Natural killer cell (primary cell): ENCODE measurements at regions not wholly inside any gene's neighbourhood (a gene's known extent, or its start where the extent isn't known, plus 50 kb on each side); places are given as distances from the start of the nearest gene placed in this dataset.

Experiments
- ATAC-seq, 3 donors: fragments of 150-1000 bp in 2 of 3; fragments of 200-7000 bp in 1 of 3; cut with Tn5 transposase; 1 replicate in 1 of 3; 2 replicates in 2 of 3; pipeline ENCODE4 v1.10.0; 2021; ENCODE audit warnings: mild to moderate bottlenecking in 2 of 3, moderate library complexity in 2 of 3
- DNase-seq, 2 donors: peaks; one replicate each; pipeline versions ENCODE4 v3.0.0 to v3.0.0-alpha.2; 2013 to 2021; ENCODE audit warnings: mixed read lengths in 1 of 2
- H3K27ac ChIP-seq: one replicate; pipeline ENCODE4 v1.5.1; 2013; ENCODE audit warnings: mild to moderate bottlenecking, low read length
- H3K27me3 ChIP-seq: one replicate; pipeline ENCODE4 v1.6.1; 2013; ENCODE audit warnings: low read length; ENCODE audit not compliant: control insufficient read depth, insufficient read depth
- H3K36me3 ChIP-seq: one replicate; pipeline ENCODE4 v1.6.1; 2013; ENCODE audit warnings: low read length; ENCODE audit not compliant: control insufficient read depth, insufficient read depth
- H3K4me1 ChIP-seq: one replicate; pipeline ENCODE4 v1.6.1; 2013; ENCODE audit warnings: low read length; ENCODE audit not compliant: control insufficient read depth, insufficient read depth
- H3K4me3 ChIP-seq: one replicate; pipeline ENCODE4 v1.5.1; 2013; ENCODE audit warnings: low read length
- H3K9me3 ChIP-seq: one replicate; pipeline ENCODE4 v1.6.1; 2013; ENCODE audit warnings: low read length; ENCODE audit not compliant: control insufficient read depth, insufficient read depth
- H3K27ac Mint-ChIP-seq, 2 donors: one replicate each; pipeline ENCODE4 v1.8.0; 2022; ENCODE audit warnings: mild to moderate bottlenecking in 2 of 2, mixed read lengths in 2 of 2, moderate library complexity in 1 of 2
- H3K27me3 Mint-ChIP-seq, 2 donors: one replicate each; pipeline ENCODE4 v1.8.0; 2022; ENCODE audit warnings: low read depth in 2 of 2, mixed read lengths in 2 of 2
- H3K36me3 Mint-ChIP-seq: one replicate; pipeline ENCODE4 v1.8.0; 2022; ENCODE audit warnings: mixed read lengths
- H3K4me1 Mint-ChIP-seq, 2 donors: one replicate each; pipeline ENCODE4 v1.8.0; 2022; ENCODE audit warnings: mixed read lengths in 2 of 2
- H3K4me3 Mint-ChIP-seq: one replicate; pipeline ENCODE4 v1.8.0; 2022; ENCODE audit warnings: mild to moderate bottlenecking, moderate library complexity, mixed read lengths
- H3K9me3 Mint-ChIP-seq, 2 donors: one replicate each; pipeline ENCODE4 v1.8.0; 2022; ENCODE audit warnings: mixed read lengths in 2 of 2
- WGBS: methylation state at CpG from one replicate; pipeline ENCODE4 v1.1.7; 2013; ENCODE audit warnings: missing lambda C conversion rate; ENCODE audit not compliant: insufficient coverage; 5-methylcytosine and 5-hydroxymethylcytosine counted together
- intact Hi-C: fragments of 100-400 bp; cut with micrococcal nuclease; formaldehyde crosslinking; loops from one replicate; pipeline ENCODE4 v1.14.2; 2022
- TF ChIP-seq, protein P1 (sequence below): fragments of 200-600 bp; IDR thresholded peaks from one replicate; pipeline ENCODE4 v1.8.0; 2022; ENCODE audit warnings: antibody characterized with exemption

GRCh38 chr20:22320245-22320915 lies 264.0 kb downstream of the FOXA2 start:
- TF ChIP-seq, protein P1, sequence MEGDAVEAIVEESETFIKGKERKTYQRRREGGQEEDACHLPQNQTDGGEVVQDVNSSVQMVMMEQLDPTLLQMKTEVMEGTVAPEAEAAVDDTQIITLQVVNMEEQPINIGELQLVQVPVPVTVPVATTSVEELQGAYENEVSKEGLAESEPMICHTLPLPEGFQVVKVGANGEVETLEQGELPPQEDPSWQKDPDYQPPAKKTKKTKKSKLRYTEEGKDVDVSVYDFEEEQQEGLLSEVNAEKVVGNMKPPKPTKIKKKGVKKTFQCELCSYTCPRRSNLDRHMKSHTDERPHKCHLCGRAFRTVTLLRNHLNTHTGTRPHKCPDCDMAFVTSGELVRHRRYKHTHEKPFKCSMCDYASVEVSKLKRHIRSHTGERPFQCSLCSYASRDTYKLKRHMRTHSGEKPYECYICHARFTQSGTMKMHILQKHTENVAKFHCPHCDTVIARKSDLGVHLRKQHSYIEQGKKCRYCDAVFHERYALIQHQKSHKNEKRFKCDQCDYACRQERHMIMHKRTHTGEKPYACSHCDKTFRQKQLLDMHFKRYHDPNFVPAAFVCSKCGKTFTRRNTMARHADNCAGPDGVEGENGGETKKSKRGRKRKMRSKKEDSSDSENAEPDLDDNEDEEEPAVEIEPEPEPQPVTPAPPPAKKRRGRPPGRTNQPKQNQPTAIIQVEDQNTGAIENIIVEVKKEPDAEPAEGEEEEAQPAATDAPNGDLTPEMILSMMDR = no peak
- intact Hi-C loops = no loop called here
- Mint-ChIP-seq H3K9me3 (peaks cover 2 to 5% of the 10 kb centered on the region in 2 donors), H3K4me1 (no peaks in the 10 kb centered on the region), H3K27ac (no peak overlapping the region), H3K4me3 (no peak overlapping the region), H3K36me3 (no peaks in the 10 kb centered on the region), H3K27me3 (peaks cover 0 to 8% of the 10 kb centered on the region in 2 donors)
- Histone ChIP-seq H3K27ac (no peak overlapping the region), H3K27me3 (no peaks in the 10 kb centered on the region), H3K4me3 (no peak overlapping the region), H3K9me3 (no peaks in the 10 kb centered on the region), H3K4me1 (no peaks in the 10 kb centered on the region), H3K36me3 (no peaks in the 10 kb centered on the region)
- DNase-seq (no peak), ATAC-seq (no peak)
- WGBS = 93% methylated on average over 3 of the region's 3 CpGs

GRCh38 chr20:22315771-22316170 lies 268.6 kb downstream of the FOXA2 start:
- H3K9me3 ChIP-seq = no peaks in the 10 kb centered on the region
- WGBS = 58% methylated on average over 5 of the region's 5 CpGs
- H3K4me3 ChIP-seq = no peak overlapping the region
- no peaks in the 10 kb centered on the region for H3K4me1 ChIP-seq
- TF ChIP-seq, protein P1 = no peak
- intact Hi-C loops = no loop called here
- H3K4me3 Mint-ChIP-seq = no peak overlapping the region
- peaks cover 2 to 5% of the 10 kb centered on the region in 2 donors for H3K9me3 Mint-ChIP-seq
- H3K36me3 ChIP-seq = no peaks in the 10 kb centered on the region
- no peaks in the 10 kb centered on the region for H3K4me1 Mint-ChIP-seq
- peaks cover 0 to 5% of the 10 kb centered on the region in 2 donors for H3K27me3 Mint-ChIP-seq
- H3K27ac ChIP-seq = no peak overlapping the region
- no peak overlapping the region for H3K27ac Mint-ChIP-seq
- ATAC-seq (no peak), DNase-seq (no peak)
- H3K36me3 Mint-ChIP-seq = no peaks in the 10 kb centered on the region
- no peaks in the 10 kb centered on the region for H3K27me3 ChIP-seq

DNA sequence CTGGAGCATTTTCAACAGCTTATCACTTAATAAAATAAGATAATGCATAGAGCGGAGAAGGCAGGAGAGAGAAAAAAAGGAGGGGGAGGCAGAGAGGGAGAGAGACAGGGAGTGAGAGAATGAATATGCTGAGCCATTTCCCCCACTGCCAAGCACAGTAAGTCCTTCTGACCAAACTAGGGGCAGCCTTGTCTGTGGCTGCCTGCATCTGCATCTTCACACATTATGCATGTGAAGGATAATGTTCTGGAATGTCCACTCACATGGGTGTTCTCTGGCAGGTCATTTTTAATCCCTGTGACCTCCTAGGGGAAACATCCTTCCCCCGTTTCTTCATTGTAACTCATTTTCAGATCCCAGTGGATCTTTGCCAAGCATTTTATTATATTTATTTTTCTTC lies 269.3 kb downstream of the FOXA2 start:
- no peak overlapping the region for H3K27ac Mint-ChIP-seq
- no peaks in the 10 kb centered on the region for H3K36me3 Mint-ChIP-seq
- 71% methylated on average over 1 of the region's 2 CpGs for WGBS
- ATAC-seq (no peak), DNase-seq (no peak)
- Histone ChIP-seq H3K27ac (no peak overlapping the region), H3K9me3 (no peaks in the 10 kb centered on the region), H3K4me1 (no peaks in the 10 kb centered on the region), H3K27me3 (no peaks in the 10 kb centered on the region), H3K4me3 (no peak overlapping the region), H3K36me3 (no peaks in the 10 kb centered on the region)
- intact Hi-C loops = no loop called here
- H3K27me3 Mint-ChIP-seq = peaks cover 0 to 5% of the 10 kb centered on the region in 2 donors
- no peak overlapping the region for H3K4me3 Mint-ChIP-seq
- H3K9me3 Mint-ChIP-seq = peaks cover 2 to 5% of the 10 kb centered on the region in 2 donors
- TF ChIP-seq, protein P1 = no peak
- no peaks in the 10 kb centered on the region for H3K4me1 Mint-ChIP-seq

- Mint-ChIP-seq H3K27me3 (no peaks in the 10 kb centered on the region), H3K27ac (no peak overlapping the region), H3K4me3 (no peak overlapping the region), H3K4me1 (no peaks in the 10 kb centered on the region), H3K36me3 (no peaks in the 10 kb centered on the region), H3K9me3 (peaks cover 2 to 3% of the 10 kb centered on the region in 2 donors)
- TF ChIP-seq, protein P1 = no peak
- H3K36me3 ChIP-seq = no peaks in the 10 kb centered on the region
- H3K4me3 ChIP-seq = no peak overlapping the region
- intact Hi-C loops = no loop called here
- ATAC-seq (no peak), DNase-seq (no peak)
- H3K27me3 ChIP-seq = no peaks in the 10 kb centered on the region
- no peaks in the 10 kb centered on the region for H3K9me3 ChIP-seq
- no peaks in the 10 kb centered on the region for H3K4me1 ChIP-seq
- 5% methylated on average over 5 of the region's 6 CpGs for WGBS
- H3K27ac ChIP-seq = no peak overlapping the region
Measured at GRCh38 chr20:22312744-22313346, 271.5 kb downstream of the FOXA2 start.
